GM12878 (cell line): ENCODE measurements at regions not wholly inside any gene's neighbourhood (a gene's known extent, or its start where the extent isn't known, plus 50 kb on each side); places are given as distances from the start of the nearest gene placed in this dataset.
"Not testable (repeated sequence)": the region's sequence is repeated elsewhere in the genome, so short reads cannot be mapped to it uniquely, and the experiment has no call there.

Experiments used
- GABPA ChIP-seq: IDR thresholded peaks from 2 replicates; pipeline ENCODE4 v1.6.1; 2014; ENCODE audit warnings: antibody characterized with exemption, low read depth, mild to moderate bottlenecking, inconsistent platforms
- LARP7 ChIP-seq: fragments of 450-650 bp; IDR thresholded peaks from 2 replicates; pipeline ENCODE4 v1.6.1; 2017; ENCODE audit warnings: mild to moderate bottlenecking
- NFIC ChIP-seq: IDR thresholded peaks from 2 replicates; pipeline ENCODE4 v1.6.1; 2012; ENCODE audit warnings: low read depth, mild to moderate bottlenecking, inconsistent platforms, low read length, moderate library complexity
- TF ChIP-seq, protein P1 (sequence below): fragments of 450-650 bp; IDR thresholded peaks from 2 replicates; pipeline ENCODE4 v1.6.1; 2018; ENCODE audit warnings: mild to moderate bottlenecking, low read depth, moderate library complexity; ENCODE audit not compliant: partially characterized antibody

DNA sequence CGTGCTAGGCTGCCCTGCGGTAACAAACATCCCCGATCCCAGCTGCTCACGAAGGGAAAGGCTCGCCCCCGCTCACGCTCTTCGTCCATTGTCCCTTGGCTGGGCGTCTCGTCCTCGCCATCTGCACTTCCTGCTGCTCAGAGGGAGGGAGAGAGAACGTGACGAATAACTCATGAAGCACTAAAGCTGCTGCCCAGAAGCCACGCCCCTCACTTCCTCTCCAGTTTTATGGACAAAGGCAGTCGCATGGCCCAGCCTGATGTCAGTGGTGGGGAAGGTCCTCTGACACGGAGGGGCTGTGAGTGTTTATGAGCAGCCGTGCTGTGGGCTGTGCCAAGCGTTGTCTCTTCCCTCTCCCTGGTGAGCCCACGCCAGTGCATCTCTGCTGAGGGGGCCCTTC is 235.9 kb upstream of the SFSWAP start:
- not testable (repeated sequence) for TF ChIP-seq LARP7, NFIC, GABPA
- TF ChIP-seq, protein P1, sequence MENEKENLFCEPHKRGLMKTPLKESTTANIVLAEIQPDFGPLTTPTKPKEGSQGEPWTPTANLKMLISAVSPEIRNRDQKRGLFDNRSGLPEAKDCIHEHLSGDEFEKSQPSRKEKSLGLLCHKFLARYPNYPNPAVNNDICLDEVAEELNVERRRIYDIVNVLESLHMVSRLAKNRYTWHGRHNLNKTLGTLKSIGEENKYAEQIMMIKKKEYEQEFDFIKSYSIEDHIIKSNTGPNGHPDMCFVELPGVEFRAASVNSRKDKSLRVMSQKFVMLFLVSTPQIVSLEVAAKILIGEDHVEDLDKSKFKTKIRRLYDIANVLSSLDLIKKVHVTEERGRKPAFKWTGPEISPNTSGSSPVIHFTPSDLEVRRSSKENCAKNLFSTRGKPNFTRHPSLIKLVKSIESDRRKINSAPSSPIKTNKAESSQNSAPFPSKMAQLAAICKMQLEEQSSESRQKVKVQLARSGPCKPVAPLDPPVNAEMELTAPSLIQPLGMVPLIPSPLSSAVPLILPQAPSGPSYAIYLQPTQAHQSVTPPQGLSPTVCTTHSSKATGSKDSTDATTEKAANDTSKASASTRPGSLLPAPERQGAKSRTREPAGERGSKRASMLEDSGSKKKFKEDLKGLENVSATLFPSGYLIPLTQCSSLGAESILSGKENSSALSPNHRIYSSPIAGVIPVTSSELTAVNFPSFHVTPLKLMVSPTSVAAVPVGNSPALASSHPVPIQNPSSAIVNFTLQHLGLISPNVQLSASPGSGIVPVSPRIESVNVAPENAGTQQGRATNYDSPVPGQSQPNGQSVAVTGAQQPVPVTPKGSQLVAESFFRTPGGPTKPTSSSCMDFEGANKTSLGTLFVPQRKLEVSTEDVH, result not testable (repeated sequence)
